ENCODE measurements at regions not wholly inside any gene's neighbourhood (a gene's known extent, or its start where the extent isn't known, plus 50 kb on each side); places are given as distances from the start of the nearest gene placed in this dataset.

- ChIA-PET CTCF (no interaction called here), POLR2A (ENCODE audit: low non-redundant PET) (no interaction called here)
- Histone ChIP-seq H3K27ac (ENCODE audit: low read depth, low read length, poor library complexity, severe bottlenecking) (no peak overlapping the region), H3K27me3 (replicated peaks; ENCODE audit: insufficient read depth, low read depth, low read length, poor library complexity) (no peaks in the 10 kb centered on the region), H3K4me1 (ENCODE audit: insufficient read depth, low read length, poor library complexity, severe bottlenecking) (no peaks in the 10 kb centered on the region), H3K36me3 (ENCODE audit: insufficient read depth, low read length, poor library complexity, severe bottlenecking) (no peaks in the 10 kb centered on the region), H3K4me3 (ENCODE audit: low read depth, low read length, poor library complexity, severe bottlenecking) (no peak overlapping the region), H3K9me3 (ENCODE audit: low read depth, low read length, poor library complexity, severe bottlenecking) (no peaks in the 10 kb centered on the region)
- TF ChIP-seq EZH2 (IDR thresholded peaks at IDR 0.05; ENCODE audit: borderline replicate concordance, low read depth, low read length, poor library complexity, severe bottlenecking) (no peak), CTCF (conservative IDR thresholded peaks at IDR 0.05; ENCODE audit: low read depth, low read length) (no peak)
- DNase-seq (ENCODE audit: low spot score) = no peak
- intact Hi-C loops (cut with micrococcal nuclease; ENCODE audit: unreplicated experiment) = no loop called here
- no TSS peak for BruUV-seq (replicated peaks)
Observed at GRCh38 chr3:71865727-71866126, 80.8 kb upstream of the PROK2 start.

- CTCF ChIA-PET = no interaction called here
Observed at GRCh38 chr3:71863563-71864190, 78.7 kb upstream of the PROK2 start.

GRCh38 chr3:71862371-71863140, 77.6 kb upstream of the PROK2 start:
- ChIA-PET CTCF (no interaction called here), POLR2A (ENCODE audit: low non-redundant PET) (no interaction called here)
- Histone ChIP-seq H3K4me3 (ENCODE audit: low read depth, low read length, poor library complexity, severe bottlenecking) (no peak overlapping the region), H3K27ac (ENCODE audit: low read depth, low read length, poor library complexity, severe bottlenecking) (no peak overlapping the region), H3K4me1 (ENCODE audit: insufficient read depth, low read length, poor library complexity, severe bottlenecking) (no peaks in the 10 kb centered on the region), H3K36me3 (ENCODE audit: insufficient read depth, low read length, poor library complexity, severe bottlenecking) (no peaks in the 10 kb centered on the region), H3K27me3 (replicated peaks; ENCODE audit: insufficient read depth, low read depth, low read length, poor library complexity) (no peaks in the 10 kb centered on the region), H3K9me3 (ENCODE audit: low read depth, low read length, poor library complexity, severe bottlenecking) (no peaks in the 10 kb centered on the region)
- no peak for DNase-seq (ENCODE audit: low spot score)
- TF ChIP-seq EZH2 (IDR thresholded peaks at IDR 0.05; ENCODE audit: borderline replicate concordance, low read depth, low read length, poor library complexity, severe bottlenecking) (no peak), CTCF (conservative IDR thresholded peaks at IDR 0.05; ENCODE audit: low read depth, low read length) (no peak)
- intact Hi-C loops (cut with micrococcal nuclease; ENCODE audit: unreplicated experiment) = no loop called here
- BruUV-seq (replicated peaks) = no TSS peak

More at GRCh38 chr3:71863563-71864190, 78.7 kb upstream of the PROK2 start:
- H3K4me1 ChIP-seq (ENCODE audit: insufficient read depth, low read length, poor library complexity, severe bottlenecking) = no peaks in the 10 kb centered on the region
- BruUV-seq (replicated peaks) = no TSS peak
- H3K27me3 ChIP-seq (replicated peaks; ENCODE audit: insufficient read depth, low read depth, low read length, poor library complexity) = no peaks in the 10 kb centered on the region
- no peaks in the 10 kb centered on the region for H3K9me3 ChIP-seq (ENCODE audit: low read depth, low read length, poor library complexity, severe bottlenecking)
- intact Hi-C loops (cut with micrococcal nuclease; ENCODE audit: unreplicated experiment) = no loop called here
- TF ChIP-seq CTCF (conservative IDR thresholded peaks at IDR 0.05; ENCODE audit: low read depth, low read length) = no peak
- TF ChIP-seq EZH2 (IDR thresholded peaks at IDR 0.05; ENCODE audit: borderline replicate concordance, low read depth, low read length, poor library complexity, severe bottlenecking) = no peak
- no peak overlapping the region for H3K27ac ChIP-seq (ENCODE audit: low read depth, low read length, poor library complexity, severe bottlenecking)
- DNase-seq (ENCODE audit: low spot score) = no peak
- POLR2A ChIA-PET (ENCODE audit: low non-redundant PET) = no interaction called here
- H3K4me3 ChIP-seq (ENCODE audit: low read depth, low read length, poor library complexity, severe bottlenecking) = no peak overlapping the region
- no peaks in the 10 kb centered on the region for H3K36me3 ChIP-seq (ENCODE audit: insufficient read depth, low read length, poor library complexity, severe bottlenecking)
